Activated naive CD4-positive, alpha-beta T cell treated with anti-CD3 and anti-CD28 coated beads, Interleukin-2, amount 50 U/mL, for 72 hours (primary cell): ENCODE measurements at regions not wholly inside any gene's neighbourhood (a gene's known extent, or its start where the extent isn't known, plus 50 kb on each side); places are given as distances from the start of the nearest gene placed in this dataset.

Experiments used
- ATAC-seq, 2 donors: fragments of 150-1000 bp; cut with Tn5 transposase; 2 replicates each; pipeline ENCODE4 v1.10.0; 2021; ENCODE audit warnings: mild to moderate bottlenecking in 2 of 2, moderate library complexity in 2 of 2
- DNase-seq, 2 donors: peaks; one replicate each; pipeline ENCODE4 v3.0.0; 2021 to 2022; ENCODE audit warnings: low spot score in 2 of 2
- H3K27ac Mint-ChIP-seq, 2 donors: one replicate each; pipeline ENCODE4 v1.8.0; 2022; ENCODE audit warnings: mild to moderate bottlenecking in 2 of 2, mixed read lengths in 2 of 2
- H3K36me3 Mint-ChIP-seq, 2 donors: one replicate each; pipeline ENCODE4 v1.8.0; 2022; ENCODE audit warnings: mixed read lengths in 2 of 2
- H3K9me3 Mint-ChIP-seq, 2 donors: one replicate each; pipeline ENCODE4 v1.8.0; 2022; ENCODE audit warnings: mixed read lengths in 2 of 2

GRCh38 chr10:55449981-55450380 lies 649.0 kb upstream of the PCDH15 start:
- H3K9me3 Mint-ChIP-seq = peaks cover 4 to 8% of the 10 kb centered on the region in 2 donors
- H3K27ac Mint-ChIP-seq = no peak overlapping the region
- DNase-seq (no peak), ATAC-seq (no peak)
- H3K36me3 Mint-ChIP-seq = no peaks in the 10 kb centered on the region

GRCh38 chr10:55446441-55447002 lies 645.5 kb upstream of the PCDH15 start:
- DNase-seq (no peak), ATAC-seq (no peak)
- Mint-ChIP-seq H3K9me3 (peaks cover 15 to 16% of the 10 kb centered on the region in 2 donors), H3K36me3 (peaks cover 0 to 3% of the 10 kb centered on the region in 2 donors), H3K27ac (no peak overlapping the region)

GRCh38 chr10:55441777-55442176 lies 640.7 kb upstream of the PCDH15 start:
- DNase-seq (no peak), ATAC-seq (no peak)
- Mint-ChIP-seq H3K36me3 (peaks cover 0 to 4% of the 10 kb centered on the region in 2 donors), H3K27ac (no peak overlapping the region), H3K9me3 (peaks cover 22% of the 10 kb centered on the region in 2 donors)

- no peaks in the 10 kb centered on the region for H3K36me3 Mint-ChIP-seq
- no peak overlapping the region for H3K27ac Mint-ChIP-seq
- ATAC-seq = no peak
- H3K9me3 Mint-ChIP-seq = peaks cover 3 to 4% of the 10 kb centered on the region in 2 donors
- no peak for DNase-seq
Observed at GRCh38 chr10:55426138-55426537, 625.1 kb upstream of the PCDH15 start.

GRCh38 chr10:55410415-55410885 lies 609.4 kb upstream of the PCDH15 start:
- Mint-ChIP-seq H3K9me3 (peaks cover 0 to 6% of the 10 kb centered on the region in 2 donors), H3K27ac (no peak overlapping the region), H3K36me3 (no peaks in the 10 kb centered on the region)
- no peak for DNase-seq
- no peak for ATAC-seq

- ATAC-seq = no peak
- DNase-seq = no peak
- H3K36me3 Mint-ChIP-seq = no peaks in the 10 kb centered on the region
- H3K9me3 Mint-ChIP-seq = peaks cover 4% of the 10 kb centered on the region in 2 donors
- H3K27ac Mint-ChIP-seq = no peak overlapping the region
Observed at GRCh38 chr10:55404094-55404493, 603.1 kb upstream of the PCDH15 start.

GRCh38 chr10:55400075-55400849 lies 599.2 kb upstream of the PCDH15 start:
- H3K27ac Mint-ChIP-seq = no peak overlapping the region
- ATAC-seq (no peak), DNase-seq (no peak)
- H3K9me3 Mint-ChIP-seq = peaks cover 0 to 4% of the 10 kb centered on the region in 2 donors
- H3K36me3 Mint-ChIP-seq = no peaks in the 10 kb centered on the region

GRCh38 chr10:55398497-55398882 lies 597.5 kb upstream of the PCDH15 start:
- no peak for ATAC-seq
- H3K27ac Mint-ChIP-seq = no peak overlapping the region
- H3K36me3 Mint-ChIP-seq = no peaks in the 10 kb centered on the region
- no peak for DNase-seq
- peaks cover 0 to 4% of the 10 kb centered on the region in 2 donors for H3K9me3 Mint-ChIP-seq

GRCh38 chr10:55397777-55398496 lies 596.9 kb upstream of the PCDH15 start:
- Mint-ChIP-seq H3K36me3 (no peaks in the 10 kb centered on the region), H3K27ac (no peak overlapping the region), H3K9me3 (peaks cover 0 to 4% of the 10 kb centered on the region in 2 donors)
- DNase-seq (no peak), ATAC-seq (no peak)

- no peak overlapping the region for H3K27ac Mint-ChIP-seq
- no peaks in the 10 kb centered on the region for H3K36me3 Mint-ChIP-seq
- no peak for DNase-seq
- H3K9me3 Mint-ChIP-seq = peaks cover 12 to 16% of the 10 kb centered on the region in 2 donors
- ATAC-seq = no peak
Observed at GRCh38 chr10:55378196-55378595, 577.2 kb upstream of the PCDH15 start.

GRCh38 chr10:55374917-55375316 lies 573.9 kb upstream of the PCDH15 start:
- Mint-ChIP-seq H3K36me3 (no peaks in the 10 kb centered on the region), H3K27ac (no peak overlapping the region), H3K9me3 (peaks cover 0 to 18% of the 10 kb centered on the region in 2 donors)
- DNase-seq = no peak
- ATAC-seq = no peak

- peaks cover 0 to 16% of the 10 kb centered on the region in 2 donors for H3K9me3 Mint-ChIP-seq
Observed at GRCh38 chr10:55374060-55374459, 573.0 kb upstream of the PCDH15 start.

GRCh38 chr10:55369670-55370420 lies 568.8 kb upstream of the PCDH15 start:
- no peak for ATAC-seq

More at GRCh38 chr10:55374060-55374459, 573.0 kb upstream of the PCDH15 start:
- ATAC-seq (no peak), DNase-seq (no peak)
- Mint-ChIP-seq H3K27ac (no peak overlapping the region), H3K36me3 (no peaks in the 10 kb centered on the region)

GRCh38 chr10:55368467-55368866 lies 567.4 kb upstream of the PCDH15 start:
- Mint-ChIP-seq H3K27ac (no peak overlapping the region), H3K9me3 (peaks cover 3 to 32% of the 10 kb centered on the region in 2 donors), H3K36me3 (no peaks in the 10 kb centered on the region)
- DNase-seq (no peak), ATAC-seq (no peak)

More at GRCh38 chr10:55369670-55370420, 568.8 kb upstream of the PCDH15 start:
- H3K27ac Mint-ChIP-seq = no peak overlapping the region
- no peaks in the 10 kb centered on the region for H3K36me3 Mint-ChIP-seq
- H3K9me3 Mint-ChIP-seq = peaks cover 3 to 23% of the 10 kb centered on the region in 2 donors
- DNase-seq = no peak

- Mint-ChIP-seq H3K36me3 (no peaks in the 10 kb centered on the region), H3K27ac (no peak overlapping the region), H3K9me3 (peaks cover 3 to 26% of the 10 kb centered on the region in 2 donors)
- no peak for DNase-seq
- ATAC-seq = no peak
Observed at GRCh38 chr10:55367555-55367954, 566.5 kb upstream of the PCDH15 start.

- no peak for ATAC-seq
- no peak overlapping the region for H3K27ac Mint-ChIP-seq
- H3K36me3 Mint-ChIP-seq = no peaks in the 10 kb centered on the region
- DNase-seq = no peak
- H3K9me3 Mint-ChIP-seq = peaks cover 6 to 9% of the 10 kb centered on the region in 2 donors
Observed at GRCh38 chr10:55358539-55358938, 557.5 kb upstream of the PCDH15 start.
